PC-3 (cell line): ENCODE measurements at regions not wholly inside any gene's neighbourhood (a gene's known extent, or its start where the extent isn't known, plus 50 kb on each side); places are given as distances from the start of the nearest gene placed in this dataset.
"Not testable (repeated sequence)": the region's sequence is repeated elsewhere in the genome, so short reads cannot be mapped to it uniquely, and the experiment has no call there.

Experiments used
- EZH2 ChIP-seq: fragments of 300-600 bp; sonication (generic); IDR thresholded peaks from one replicate; pipeline ENCODE4 v1.6.1; 2017; ENCODE audit warnings: antibody characterized with exemption, mild to moderate bottlenecking, low read length; ENCODE audit not compliant: unreplicated experiment
- TF ChIP-seq, protein P1 (sequence below): fragments of 300-600 bp; sonication (generic); conservative IDR thresholded peaks from 2 replicates; pipeline ENCODE4 v1.5.1; 2017; ENCODE audit warnings: antibody characterized with exemption, low read depth, mild to moderate bottlenecking, low read length

DNA sequence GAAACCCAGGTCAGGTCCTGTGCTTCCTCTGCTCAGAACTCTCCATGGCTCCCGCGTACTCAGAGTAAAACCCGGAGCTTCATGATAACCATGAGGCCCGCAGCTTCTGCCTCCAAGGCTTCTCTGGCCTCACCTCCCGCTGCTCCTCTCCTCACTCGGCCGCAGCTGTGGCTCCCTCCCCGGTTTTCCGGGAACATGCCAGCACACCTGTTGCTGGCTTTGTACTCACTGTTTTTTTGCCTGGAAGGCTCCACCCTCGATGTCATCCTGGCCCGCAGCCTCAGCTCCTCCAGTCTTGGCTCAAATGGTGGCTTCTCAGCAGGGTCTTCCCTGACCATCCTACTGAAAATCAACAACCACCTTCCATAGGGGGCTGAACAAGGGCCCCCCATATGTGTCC lies 57.7 kb upstream of the SULF2 start:
- TF ChIP-seq EZH2: not testable (repeated sequence)
- TF ChIP-seq, protein P1, sequence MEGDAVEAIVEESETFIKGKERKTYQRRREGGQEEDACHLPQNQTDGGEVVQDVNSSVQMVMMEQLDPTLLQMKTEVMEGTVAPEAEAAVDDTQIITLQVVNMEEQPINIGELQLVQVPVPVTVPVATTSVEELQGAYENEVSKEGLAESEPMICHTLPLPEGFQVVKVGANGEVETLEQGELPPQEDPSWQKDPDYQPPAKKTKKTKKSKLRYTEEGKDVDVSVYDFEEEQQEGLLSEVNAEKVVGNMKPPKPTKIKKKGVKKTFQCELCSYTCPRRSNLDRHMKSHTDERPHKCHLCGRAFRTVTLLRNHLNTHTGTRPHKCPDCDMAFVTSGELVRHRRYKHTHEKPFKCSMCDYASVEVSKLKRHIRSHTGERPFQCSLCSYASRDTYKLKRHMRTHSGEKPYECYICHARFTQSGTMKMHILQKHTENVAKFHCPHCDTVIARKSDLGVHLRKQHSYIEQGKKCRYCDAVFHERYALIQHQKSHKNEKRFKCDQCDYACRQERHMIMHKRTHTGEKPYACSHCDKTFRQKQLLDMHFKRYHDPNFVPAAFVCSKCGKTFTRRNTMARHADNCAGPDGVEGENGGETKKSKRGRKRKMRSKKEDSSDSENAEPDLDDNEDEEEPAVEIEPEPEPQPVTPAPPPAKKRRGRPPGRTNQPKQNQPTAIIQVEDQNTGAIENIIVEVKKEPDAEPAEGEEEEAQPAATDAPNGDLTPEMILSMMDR: not testable (repeated sequence)
